GM23338 (cell line): ENCODE measurements at regions not wholly inside any gene's neighbourhood (a gene's known extent, or its start where the extent isn't known, plus 50 kb on each side); places are given as distances from the start of the nearest gene placed in this dataset.

Experiments
- CREB1 ChIP-seq: fragments of 250-450 bp; sonication (Bioruptor Pico); IDR thresholded peaks from 2 replicates; pipeline ENCODE4 v1.5.0; 2020; ENCODE audit warnings: low read depth, mild to moderate bottlenecking, moderate library complexity
- EZH2phosphoT487 ChIP-seq: fragments of 200-600 bp; sonication (generic); IDR thresholded peaks from one replicate; pipeline ENCODE4 v1.8.1; 2018; ENCODE audit warnings: antibody characterized with exemption; ENCODE audit not compliant: unreplicated experiment
- JUNB ChIP-seq: IDR thresholded peaks from one replicate; pipeline ENCODE4 v1.6.1; 2016; ENCODE audit warnings: antibody characterized with exemption; ENCODE audit not compliant: unreplicated experiment
- POLR2AphosphoS5 ChIP-seq: IDR thresholded peaks from 2 replicates; pipeline ENCODE4 v1.6.1; 2016; ENCODE audit warnings: antibody characterized with exemption, low read depth
- ZNF331 ChIP-seq: fragments of 250-450 bp; sonication (Bioruptor Pico); IDR thresholded peaks from 2 replicates; pipeline ENCODE4 v1.5.0; 2020; ENCODE audit warnings: low read depth, mild to moderate bottlenecking, moderate library complexity
- TF ChIP-seq, protein P1 (sequence below): fragments of 250-450 bp; sonication (Bioruptor Pico); IDR thresholded peaks from 2 replicates; pipeline ENCODE4 v1.5.0; 2020; ENCODE audit warnings: mild to moderate bottlenecking, moderate library complexity
- TF ChIP-seq, protein P2 (sequence below): IDR thresholded peaks from one replicate; pipeline ENCODE4 v1.6.1; 2018; ENCODE audit warnings: antibody characterized with exemption; ENCODE audit not compliant: unreplicated experiment
- TF ChIP-seq, protein P3 (sequence below): IDR thresholded peaks from 2 replicates; pipeline ENCODE4 v1.6.1; 2016; ENCODE audit warnings: antibody characterized with exemption

DNA sequence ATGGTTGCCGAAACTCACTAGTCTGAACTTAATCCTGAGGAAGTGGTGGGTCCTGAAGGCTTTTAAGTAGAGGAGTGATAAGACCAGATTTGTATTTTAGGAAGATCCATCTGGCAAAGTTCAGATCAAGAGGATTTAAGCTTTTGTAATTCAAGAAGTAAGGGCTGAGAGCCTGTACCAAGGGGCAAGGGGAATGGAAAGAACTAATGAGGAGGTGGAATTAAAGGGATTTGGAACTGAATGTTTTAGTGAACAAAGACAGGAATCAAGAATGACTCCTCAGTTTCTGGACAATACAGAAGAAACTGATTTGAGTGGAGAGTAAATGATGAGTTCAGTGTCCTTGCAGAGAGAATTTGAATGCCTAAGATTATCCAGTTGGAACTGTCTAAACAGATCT, 249.0 kb downstream of the C7orf25 start (continued):
- TF ChIP-seq, protein P1, sequence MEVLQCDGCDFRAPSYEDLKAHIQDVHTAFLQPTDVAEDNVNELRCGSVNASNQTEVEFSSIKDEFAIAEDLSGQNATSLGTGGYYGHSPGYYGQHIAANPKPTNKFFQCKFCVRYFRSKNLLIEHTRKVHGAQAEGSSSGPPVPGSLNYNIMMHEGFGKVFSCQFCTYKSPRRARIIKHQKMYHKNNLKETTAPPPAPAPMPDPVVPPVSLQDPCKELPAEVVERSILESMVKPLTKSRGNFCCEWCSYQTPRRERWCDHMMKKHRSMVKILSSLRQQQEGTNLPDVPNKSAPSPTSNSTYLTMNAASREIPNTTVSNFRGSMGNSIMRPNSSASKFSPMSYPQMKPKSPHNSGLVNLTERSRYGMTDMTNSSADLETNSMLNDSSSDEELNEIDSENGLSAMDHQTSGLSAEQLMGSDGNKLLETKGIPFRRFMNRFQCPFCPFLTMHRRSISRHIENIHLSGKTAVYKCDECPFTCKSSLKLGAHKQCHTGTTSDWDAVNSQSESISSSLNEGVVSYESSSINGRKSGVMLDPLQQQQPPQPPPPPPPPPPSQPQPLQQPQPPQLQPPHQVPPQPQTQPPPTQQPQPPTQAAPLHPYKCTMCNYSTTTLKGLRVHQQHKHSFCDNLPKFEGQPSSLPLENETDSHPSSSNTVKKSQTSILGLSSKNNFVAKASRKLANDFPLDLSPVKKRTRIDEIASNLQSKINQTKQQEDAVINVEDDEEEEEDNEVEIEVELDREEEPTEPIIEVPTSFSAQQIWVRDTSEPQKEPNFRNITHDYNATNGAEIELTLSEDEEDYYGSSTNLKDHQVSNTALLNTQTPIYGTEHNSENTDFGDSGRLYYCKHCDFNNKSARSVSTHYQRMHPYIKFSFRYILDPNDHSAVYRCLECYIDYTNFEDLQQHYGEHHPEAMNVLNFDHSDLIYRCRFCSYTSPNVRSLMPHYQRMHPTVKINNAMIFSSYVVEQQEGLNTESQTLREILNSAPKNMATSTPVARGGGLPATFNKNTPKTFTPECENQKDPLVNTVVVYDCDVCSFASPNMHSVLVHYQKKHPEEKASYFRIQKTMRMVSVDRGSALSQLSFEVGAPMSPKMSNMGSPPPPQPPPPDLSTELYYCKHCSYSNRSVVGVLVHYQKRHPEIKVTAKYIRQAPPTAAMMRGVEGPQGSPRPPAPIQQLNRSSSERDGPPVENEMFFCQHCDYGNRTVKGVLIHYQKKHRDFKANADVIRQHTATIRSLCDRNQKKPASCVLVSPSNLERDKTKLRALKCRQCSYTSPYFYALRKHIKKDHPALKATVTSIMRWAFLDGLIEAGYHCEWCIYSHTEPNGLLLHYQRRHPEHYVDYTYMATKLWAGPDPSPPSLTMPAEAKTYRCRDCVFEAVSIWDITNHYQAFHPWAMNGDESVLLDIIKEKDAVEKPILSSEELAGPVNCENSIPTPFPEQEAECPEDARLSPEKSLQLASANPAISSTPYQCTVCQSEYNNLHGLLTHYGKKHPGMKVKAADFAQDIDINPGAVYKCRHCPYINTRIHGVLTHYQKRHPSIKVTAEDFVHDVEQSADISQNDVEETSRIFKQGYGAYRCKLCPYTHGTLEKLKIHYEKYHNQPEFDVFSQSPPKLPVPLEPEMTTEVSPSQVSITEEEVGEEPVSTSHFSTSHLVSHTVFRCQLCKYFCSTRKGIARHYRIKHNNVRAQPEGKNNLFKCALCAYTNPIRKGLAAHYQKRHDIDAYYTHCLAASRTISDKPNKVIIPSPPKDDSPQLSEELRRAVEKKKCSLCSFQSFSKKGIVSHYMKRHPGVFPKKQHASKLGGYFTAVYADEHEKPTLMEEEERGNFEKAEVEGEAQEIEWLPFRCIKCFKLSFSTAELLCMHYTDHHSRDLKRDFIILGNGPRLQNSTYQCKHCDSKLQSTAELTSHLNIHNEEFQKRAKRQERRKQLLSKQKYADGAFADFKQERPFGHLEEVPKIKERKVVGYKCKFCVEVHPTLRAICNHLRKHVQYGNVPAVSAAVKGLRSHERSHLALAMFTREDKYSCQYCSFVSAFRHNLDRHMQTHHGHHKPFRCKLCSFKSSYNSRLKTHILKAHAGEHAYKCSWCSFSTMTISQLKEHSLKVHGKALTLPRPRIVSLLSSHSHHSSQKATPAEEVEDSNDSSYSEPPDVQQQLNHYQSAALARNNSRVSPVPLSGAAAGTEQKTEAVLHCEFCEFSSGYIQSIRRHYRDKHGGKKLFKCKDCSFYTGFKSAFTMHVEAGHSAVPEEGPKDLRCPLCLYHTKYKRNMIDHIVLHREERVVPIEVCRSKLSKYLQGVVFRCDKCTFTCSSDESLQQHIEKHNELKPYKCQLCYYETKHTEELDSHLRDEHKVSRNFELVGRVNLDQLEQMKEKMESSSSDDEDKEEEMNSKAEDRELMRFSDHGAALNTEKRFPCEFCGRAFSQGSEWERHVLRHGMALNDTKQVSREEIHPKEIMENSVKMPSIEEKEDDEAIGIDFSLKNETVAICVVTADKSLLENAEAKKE (CRISPR knock-in tag), result no peak
- TF ChIP-seq EZH2phosphoT487 (no peak), CREB1 (no peak), POLR2AphosphoS5 (no peak), ZNF331 (CRISPR knock-in tag) (no peak), JUNB (no peak)
- TF ChIP-seq, protein P2, sequence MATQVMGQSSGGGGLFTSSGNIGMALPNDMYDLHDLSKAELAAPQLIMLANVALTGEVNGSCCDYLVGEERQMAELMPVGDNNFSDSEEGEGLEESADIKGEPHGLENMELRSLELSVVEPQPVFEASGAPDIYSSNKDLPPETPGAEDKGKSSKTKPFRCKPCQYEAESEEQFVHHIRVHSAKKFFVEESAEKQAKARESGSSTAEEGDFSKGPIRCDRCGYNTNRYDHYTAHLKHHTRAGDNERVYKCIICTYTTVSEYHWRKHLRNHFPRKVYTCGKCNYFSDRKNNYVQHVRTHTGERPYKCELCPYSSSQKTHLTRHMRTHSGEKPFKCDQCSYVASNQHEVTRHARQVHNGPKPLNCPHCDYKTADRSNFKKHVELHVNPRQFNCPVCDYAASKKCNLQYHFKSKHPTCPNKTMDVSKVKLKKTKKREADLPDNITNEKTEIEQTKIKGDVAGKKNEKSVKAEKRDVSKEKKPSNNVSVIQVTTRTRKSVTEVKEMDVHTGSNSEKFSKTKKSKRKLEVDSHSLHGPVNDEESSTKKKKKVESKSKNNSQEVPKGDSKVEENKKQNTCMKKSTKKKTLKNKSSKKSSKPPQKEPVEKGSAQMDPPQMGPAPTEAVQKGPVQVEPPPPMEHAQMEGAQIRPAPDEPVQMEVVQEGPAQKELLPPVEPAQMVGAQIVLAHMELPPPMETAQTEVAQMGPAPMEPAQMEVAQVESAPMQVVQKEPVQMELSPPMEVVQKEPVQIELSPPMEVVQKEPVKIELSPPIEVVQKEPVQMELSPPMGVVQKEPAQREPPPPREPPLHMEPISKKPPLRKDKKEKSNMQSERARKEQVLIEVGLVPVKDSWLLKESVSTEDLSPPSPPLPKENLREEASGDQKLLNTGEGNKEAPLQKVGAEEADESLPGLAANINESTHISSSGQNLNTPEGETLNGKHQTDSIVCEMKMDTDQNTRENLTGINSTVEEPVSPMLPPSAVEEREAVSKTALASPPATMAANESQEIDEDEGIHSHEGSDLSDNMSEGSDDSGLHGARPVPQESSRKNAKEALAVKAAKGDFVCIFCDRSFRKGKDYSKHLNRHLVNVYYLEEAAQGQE, result no peak
- TF ChIP-seq, protein P3, sequence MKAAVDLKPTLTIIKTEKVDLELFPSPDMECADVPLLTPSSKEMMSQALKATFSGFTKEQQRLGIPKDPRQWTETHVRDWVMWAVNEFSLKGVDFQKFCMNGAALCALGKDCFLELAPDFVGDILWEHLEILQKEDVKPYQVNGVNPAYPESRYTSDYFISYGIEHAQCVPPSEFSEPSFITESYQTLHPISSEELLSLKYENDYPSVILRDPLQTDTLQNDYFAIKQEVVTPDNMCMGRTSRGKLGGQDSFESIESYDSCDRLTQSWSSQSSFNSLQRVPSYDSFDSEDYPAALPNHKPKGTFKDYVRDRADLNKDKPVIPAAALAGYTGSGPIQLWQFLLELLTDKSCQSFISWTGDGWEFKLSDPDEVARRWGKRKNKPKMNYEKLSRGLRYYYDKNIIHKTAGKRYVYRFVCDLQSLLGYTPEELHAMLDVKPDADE, result no peak
